ENCODE measurements at regions not wholly inside any gene's neighbourhood (a gene's known extent, or its start where the extent isn't known, plus 50 kb on each side); places are given as distances from the start of the nearest gene placed in this dataset.

- H3K36me3 ChIP-seq (ENCODE audit: low read depth, missing control alignments): no peaks in the 10 kb centered on the region
- H3K4me3 ChIP-seq: no peak overlapping the region
- H3K27me3 ChIP-seq: no peaks in the 10 kb centered on the region
- 66 to 70% methylated on average over 17 of the region's 17 CpGs for WGBS, 2 donors
- no peak overlapping the region for H3K27ac ChIP-seq
- no peaks in the 10 kb centered on the region for H3K4me1 ChIP-seq
- TF ChIP-seq CTCF (IDR thresholded peaks at IDR 0.05) (no peak), POLR2A (IDR thresholded peaks at IDR 0.05) (no peak)
- intact Hi-C loops (cut with DNase I; ENCODE audit: low total_unique reads): no loop called here
- DNase-seq: no peak
- no peaks in the 10 kb centered on the region for H3K9me3 ChIP-seq
Observed at GRCh38 chr3:194967151-194968117, 281.8 kb downstream of the FAM43A start.

- Histone ChIP-seq H3K36me3 (ENCODE audit: low read depth, missing control alignments) (no peaks in the 10 kb centered on the region), H3K27ac (no peak overlapping the region), H3K4me1 (no peaks in the 10 kb centered on the region), H3K27me3 (no peaks in the 10 kb centered on the region), H3K4me3 (no peak overlapping the region), H3K9me3 (no peaks in the 10 kb centered on the region)
- intact Hi-C loops (cut with DNase I; ENCODE audit: low total_unique reads): no loop called here
- no peak for TF ChIP-seq CTCF (IDR thresholded peaks at IDR 0.05)
- no peak for TF ChIP-seq POLR2A (IDR thresholded peaks at IDR 0.05)
- DNase-seq: no peak
- WGBS, 2 donors: 94 to 98% methylated on average over 4 of the region's 4 CpGs
Observed at GRCh38 chr3:194970066-194970465, 284.4 kb downstream of the FAM43A start.

- 88 to 92% methylated on average over 4 to 5 of the region's 5 CpGs for WGBS, 2 donors
- H3K36me3 ChIP-seq (ENCODE audit: low read depth, missing control alignments): no peaks in the 10 kb centered on the region
- no peaks in the 10 kb centered on the region for H3K27me3 ChIP-seq
- no peak for DNase-seq
- H3K4me3 ChIP-seq: no peak overlapping the region
- intact Hi-C loops (cut with DNase I; ENCODE audit: low total_unique reads): no loop called here
- H3K4me1 ChIP-seq: no peaks in the 10 kb centered on the region
- H3K27ac ChIP-seq: no peak overlapping the region
- no peaks in the 10 kb centered on the region for H3K9me3 ChIP-seq
- TF ChIP-seq POLR2A (IDR thresholded peaks at IDR 0.05) (no peak), CTCF (IDR thresholded peaks at IDR 0.05) (no peak)
Observed at GRCh38 chr3:194971009-194971408, 285.3 kb downstream of the FAM43A start.

GRCh38 chr3:194971965-194972364, 286.3 kb downstream of the FAM43A start:
- 83 to 93% methylated on average over 1 to 6 of the region's 6 CpGs for WGBS, 2 donors
- intact Hi-C loops (cut with DNase I; ENCODE audit: low total_unique reads): no loop called here
- no peak for TF ChIP-seq CTCF (IDR thresholded peaks at IDR 0.05)
- TF ChIP-seq POLR2A (IDR thresholded peaks at IDR 0.05): no peak
- Histone ChIP-seq H3K4me1 (no peaks in the 10 kb centered on the region), H3K4me3 (no peak overlapping the region), H3K27me3 (no peaks in the 10 kb centered on the region), H3K36me3 (ENCODE audit: low read depth, missing control alignments) (no peaks in the 10 kb centered on the region), H3K27ac (no peak overlapping the region), H3K9me3 (no peaks in the 10 kb centered on the region)
- DNase-seq: no peak

GRCh38 chr3:194972641-194973040, 287.0 kb downstream of the FAM43A start:
- TF ChIP-seq POLR2A (IDR thresholded peaks at IDR 0.05) (no peak), CTCF (IDR thresholded peaks at IDR 0.05) (no peak)
- Histone ChIP-seq H3K9me3 (no peaks in the 10 kb centered on the region), H3K36me3 (ENCODE audit: low read depth, missing control alignments) (no peaks in the 10 kb centered on the region), H3K27me3 (no peaks in the 10 kb centered on the region), H3K27ac (no peak overlapping the region), H3K4me3 (no peak overlapping the region), H3K4me1 (no peaks in the 10 kb centered on the region)
- DNase-seq: no peak
- intact Hi-C loops (cut with DNase I; ENCODE audit: low total_unique reads): no loop called here
- WGBS, 2 donors: 79 to 83% methylated on average over 6 of the region's 6 CpGs

Data from testis (tissue), 2 donors.